HG03354 (cell line): ENCODE measurements at regions not wholly inside any gene's neighbourhood (a gene's known extent, or its start where the extent isn't known, plus 50 kb on each side); places are given as distances from the start of the nearest gene placed in this dataset.
"Not testable (repeated sequence)": the region's sequence is repeated elsewhere in the genome, so short reads cannot be mapped to it uniquely, and the experiment has no call there.

Experiments
- ATAC-seq: cut with Tn5 transposase; IDR thresholded peaks from one replicate; pipeline ENCODE4 v1.9.1; 2021; ENCODE audit warnings: mild to moderate bottlenecking; ENCODE audit not compliant: unreplicated experiment, poor library complexity, severe bottlenecking

DNA sequence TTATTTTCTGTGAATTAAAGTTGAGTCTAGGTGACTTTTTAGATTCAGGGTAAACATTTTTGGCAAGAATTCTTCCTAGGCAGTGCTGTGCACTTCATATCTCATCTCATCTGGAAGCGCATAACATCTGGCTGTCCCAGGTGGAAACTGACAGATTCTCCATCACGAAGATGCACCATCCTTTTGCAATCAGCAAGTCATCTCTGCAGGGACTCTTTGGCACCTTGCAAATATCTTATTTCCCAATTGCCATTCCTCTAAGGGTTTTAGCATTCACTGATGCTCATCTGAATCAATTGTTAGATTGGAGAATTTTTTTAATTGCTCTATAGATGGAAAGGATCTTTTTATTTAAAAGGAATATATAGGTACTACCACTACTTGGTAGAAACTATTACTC, 282.7 kb upstream of the ATP10A start:
- ATAC-seq = no peak

DNA sequence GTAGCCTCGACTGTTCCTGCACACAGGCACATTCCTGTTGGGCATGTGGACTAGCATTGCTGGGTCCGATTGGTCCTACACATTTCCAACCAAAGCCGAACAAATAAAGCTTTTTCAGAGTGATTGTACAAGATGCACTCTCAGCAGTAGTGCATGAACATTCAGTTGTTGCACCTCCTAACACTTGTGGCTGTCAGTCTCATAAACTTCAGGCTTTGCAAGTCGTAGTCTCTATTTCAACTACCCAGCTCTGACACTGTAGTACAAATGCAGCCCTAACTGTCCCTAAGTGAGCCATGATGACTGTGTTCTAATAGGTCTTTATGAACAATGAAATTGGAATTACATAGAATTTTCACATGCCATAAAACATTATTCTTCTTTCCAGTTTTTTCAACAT, 281.7 kb upstream of the ATP10A start:
- ATAC-seq = no peak

DNA sequence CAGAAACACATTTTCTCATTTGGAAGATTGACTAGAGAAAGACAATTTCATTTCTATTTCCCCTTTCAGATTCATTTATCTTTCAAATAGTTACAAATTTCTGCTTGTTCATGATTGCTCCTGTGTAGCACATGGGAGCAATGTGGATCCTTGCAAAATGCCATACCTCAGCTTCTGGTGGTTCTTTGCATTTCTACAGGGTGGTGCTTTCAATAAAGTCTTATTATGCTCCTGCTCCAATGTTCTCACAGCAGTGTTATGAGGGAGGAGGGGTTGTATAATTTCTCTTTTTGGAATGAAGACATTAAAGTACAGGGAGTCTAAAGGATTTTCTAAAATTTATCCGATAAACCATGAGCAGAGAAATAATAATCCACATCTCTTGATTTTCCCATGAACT, 280.1 kb upstream of the ATP10A start:
- no peak for ATAC-seq

DNA sequence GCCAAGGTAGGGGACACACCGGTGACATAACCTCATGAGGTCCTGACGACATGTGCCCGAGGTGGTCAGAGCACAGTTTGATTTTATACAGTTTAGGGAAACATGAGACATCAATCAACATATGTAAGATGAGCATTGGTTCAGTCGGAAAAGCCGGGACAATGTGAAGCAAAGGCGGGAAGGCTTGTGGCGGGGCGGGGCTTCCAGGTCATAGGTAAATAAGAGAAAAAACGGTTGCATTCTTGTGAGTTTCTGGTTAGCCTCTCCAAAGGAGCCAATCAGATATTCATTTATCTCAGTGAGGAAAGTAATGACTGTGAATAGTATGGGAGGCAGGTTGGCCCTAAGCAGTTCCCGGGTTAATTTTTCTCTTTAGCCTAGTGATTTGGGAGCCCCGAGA, 271.7 kb upstream of the ATP10A start:
- no peak for ATAC-seq

DNA sequence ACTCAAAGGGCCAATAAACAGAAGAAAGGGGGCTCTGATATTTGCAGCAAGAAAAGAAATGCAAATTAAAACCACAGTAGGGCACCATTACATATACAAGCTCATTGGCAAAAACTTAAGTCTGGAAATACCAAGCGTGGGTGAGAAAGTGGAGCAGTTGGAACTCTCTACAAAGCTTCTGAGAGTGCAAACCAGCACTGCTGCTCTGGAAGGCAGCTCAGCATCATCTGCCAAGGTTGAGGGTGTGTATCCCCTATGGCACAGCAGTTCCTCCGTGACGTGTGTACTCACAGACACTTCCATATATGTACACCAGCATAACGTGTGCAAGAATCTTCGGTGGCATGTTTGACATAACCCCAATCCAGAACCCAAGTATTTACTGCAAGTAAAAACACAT, 271.0 kb upstream of the ATP10A start:
- ATAC-seq = no peak

DNA sequence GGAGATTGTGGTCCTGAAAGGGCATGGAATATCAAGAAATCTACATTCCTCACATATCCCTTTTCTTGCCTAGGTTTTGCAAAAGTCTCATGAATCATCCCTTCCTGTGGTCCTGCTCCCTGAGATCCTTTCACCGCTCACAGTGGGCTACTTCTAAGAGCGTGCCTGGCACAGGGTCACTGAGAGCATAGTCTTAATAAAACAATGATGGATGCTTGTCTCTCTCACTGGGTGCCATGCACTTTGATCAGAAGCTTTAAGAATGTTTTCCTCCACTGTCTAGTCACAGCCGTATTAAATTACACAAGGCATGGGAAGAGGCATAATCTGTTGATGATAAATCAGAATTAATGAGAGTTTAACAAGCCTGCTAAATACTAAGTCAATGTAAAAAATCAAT, 269.7 kb upstream of the ATP10A start:
- no peak for ATAC-seq

DNA sequence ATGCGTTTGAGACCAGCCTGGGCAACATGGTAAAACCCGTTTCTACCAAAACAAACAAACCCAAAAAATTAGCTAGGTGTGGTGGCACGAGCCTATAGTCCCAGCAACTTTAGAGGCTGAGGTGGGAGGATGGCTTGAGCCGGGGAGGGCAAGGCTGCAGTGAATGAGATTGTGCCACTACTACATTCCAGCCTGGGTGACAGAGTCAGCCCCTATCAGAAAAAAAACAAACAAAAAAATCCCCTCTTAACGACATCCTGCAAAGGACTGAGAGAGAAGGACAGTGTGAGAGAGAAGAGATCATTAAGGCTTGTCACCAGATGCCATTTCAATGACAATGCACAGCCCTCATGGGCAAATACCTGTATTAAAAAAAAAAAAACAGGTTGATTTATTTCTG, 266.7 kb upstream of the ATP10A start:
- ATAC-seq = no peak

DNA sequence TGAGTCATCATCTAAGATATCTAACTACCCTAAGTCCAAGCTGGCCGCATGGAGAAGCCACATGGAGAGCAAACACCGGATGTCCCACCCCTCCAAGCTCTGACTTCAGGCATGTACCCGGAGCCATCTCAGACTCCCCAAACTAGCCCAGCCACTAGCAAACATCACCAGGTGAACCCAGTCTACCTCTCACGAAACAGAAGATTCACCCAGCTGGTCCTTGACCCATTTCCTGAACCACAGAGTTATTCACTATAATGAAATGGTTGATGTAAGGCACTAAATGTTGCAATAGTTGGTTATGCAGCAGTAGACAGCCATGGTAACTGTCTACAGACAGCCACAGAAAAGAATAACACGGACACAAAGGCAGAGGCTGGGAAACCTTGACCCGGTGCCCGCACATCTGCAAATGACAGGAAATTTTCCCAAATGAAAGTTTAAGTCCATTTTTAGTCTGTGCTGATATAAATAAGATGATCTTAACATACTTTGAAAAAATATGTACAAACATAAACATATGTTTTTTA, 265.5 kb upstream of the ATP10A start:
- no peak for ATAC-seq

DNA sequence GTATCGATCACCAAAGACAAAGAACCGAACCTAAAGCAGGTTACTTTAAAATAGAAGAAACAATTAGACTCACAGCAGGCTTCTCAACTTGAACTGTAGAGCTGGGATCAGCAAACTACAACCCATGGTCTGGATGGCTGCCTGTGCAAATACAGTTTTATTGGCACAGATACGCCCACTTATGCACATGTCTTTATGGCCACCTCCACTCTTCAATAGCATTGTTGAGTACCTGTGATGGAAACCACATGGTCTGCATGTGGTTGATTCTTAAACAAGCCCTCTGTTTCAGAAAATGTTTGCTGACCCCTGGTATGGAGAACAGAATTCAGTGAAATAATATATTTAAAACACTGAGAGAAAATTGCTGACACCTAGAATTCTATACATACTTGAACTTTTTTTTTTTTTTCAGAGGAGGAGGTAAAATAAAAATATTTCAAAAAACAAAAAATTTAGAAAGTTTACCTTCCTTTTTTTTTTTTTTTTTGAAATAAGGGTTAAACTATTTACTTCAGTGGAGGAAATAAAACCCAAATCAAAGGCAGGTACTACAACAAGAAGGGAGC, 263.8 kb upstream of the ATP10A start:
- ATAC-seq = no peak

DNA sequence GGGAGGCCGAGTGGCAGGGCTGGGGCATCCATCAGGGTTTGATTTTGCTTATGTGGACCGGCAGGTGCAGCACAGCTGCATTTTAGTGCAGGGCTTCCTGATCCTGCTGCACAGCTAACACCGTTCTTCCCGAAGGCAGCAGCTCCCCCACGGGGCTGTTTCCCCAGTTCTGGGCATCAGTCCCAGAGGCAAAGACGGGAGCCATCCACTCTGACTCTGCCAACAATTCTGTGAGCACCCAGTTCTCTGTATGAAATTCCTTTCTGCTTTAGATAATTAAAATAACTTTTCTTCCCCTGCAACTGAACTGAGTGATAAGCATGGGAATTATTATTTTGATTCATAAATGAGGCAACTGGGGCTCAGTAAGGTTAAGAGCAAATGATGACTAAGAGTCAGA, 262.9 kb upstream of the ATP10A start:
- ATAC-seq = no peak

DNA sequence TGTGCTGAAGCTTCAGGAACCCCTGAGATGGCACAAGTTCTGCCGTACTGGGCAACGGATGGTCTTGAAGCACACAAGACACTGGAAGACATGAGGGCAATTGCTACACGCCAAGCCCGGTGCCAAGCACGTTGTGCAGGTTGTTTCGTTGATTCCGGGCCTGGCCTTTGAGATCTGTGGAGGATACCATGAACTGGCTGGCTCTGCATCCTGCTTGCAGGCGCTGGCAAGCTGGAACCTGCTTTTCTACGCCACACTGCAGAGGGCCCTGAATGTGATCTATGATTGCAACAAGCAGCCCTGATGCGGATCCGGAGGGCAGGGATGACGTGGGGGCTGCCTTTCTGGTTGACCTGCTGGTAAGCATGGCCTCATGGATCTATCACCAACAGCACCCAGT, 262.5 kb upstream of the ATP10A start:
- ATAC-seq = no peak

DNA sequence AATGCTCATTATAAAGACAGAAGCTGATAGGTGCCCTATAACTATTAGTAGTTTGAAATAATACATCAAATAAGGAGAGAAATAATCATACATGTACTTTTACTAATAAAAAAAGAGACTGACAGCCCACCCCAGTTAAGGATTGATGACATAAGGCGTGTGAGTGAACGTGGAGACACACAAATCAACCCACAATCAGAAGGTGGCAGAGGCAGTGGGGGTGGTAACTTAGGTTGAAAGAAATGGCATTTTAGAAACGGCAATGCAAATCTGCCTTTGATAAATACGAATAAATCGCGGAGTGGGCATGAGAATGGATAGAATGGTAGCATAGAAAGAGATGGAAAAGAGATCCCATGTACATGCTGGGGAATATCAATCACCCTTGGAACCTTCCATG, 256.2 kb upstream of the ATP10A start:
- no peak for ATAC-seq

DNA sequence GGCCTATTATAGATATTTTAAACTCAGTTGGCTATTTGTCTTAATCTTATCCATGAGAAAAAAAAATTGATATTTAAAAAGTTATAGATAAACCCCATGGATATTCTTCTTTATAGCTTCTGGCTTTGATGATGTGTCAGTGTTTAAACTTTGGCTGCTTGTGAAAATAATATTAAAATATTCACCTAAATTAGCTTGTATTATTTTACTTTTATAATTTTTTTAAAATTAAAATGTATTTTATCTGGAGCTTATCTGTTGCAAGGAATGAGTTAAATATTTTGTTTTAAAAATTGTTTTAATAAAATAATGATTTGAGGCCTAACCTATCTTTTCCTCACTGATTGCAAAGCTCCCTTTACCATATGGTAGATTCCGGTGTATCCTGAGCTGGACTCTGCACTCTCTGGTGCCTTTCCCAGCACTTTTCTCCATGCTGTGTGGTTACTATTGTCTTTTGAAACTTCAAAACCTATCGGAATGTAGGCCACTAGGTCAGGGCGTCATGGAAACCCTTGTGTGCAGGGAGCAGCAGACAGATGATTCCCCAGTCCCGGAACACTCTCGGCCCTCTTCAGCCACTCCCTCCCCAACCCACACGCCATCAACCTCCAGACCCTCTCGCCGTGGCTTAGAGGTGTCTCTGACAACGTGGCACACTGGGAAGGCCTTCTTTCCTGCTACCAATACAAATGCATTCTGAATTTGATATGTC, 252.3 kb upstream of the ATP10A start:
- ATAC-seq = no peak

DNA sequence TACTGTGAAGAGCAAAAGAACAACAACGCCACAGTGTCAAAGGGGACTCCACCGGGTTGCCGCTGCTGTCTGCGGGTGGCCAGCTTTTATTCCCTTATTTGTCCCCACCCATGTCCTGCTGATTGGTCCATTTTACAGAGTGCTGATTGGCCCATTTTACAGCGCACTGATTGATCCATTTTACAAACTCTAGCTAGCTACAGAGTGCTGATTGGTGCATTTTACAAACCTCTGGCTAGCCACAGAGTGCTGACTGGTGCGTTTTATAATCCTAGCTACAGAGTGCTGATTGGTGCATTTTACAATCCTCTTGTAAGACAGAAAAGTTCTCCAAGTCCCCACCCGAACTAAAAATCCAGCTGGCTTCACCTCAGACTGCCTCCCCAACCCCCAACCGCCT, 251.0 kb upstream of the ATP10A start:
- ATAC-seq = not testable (repeated sequence)

DNA sequence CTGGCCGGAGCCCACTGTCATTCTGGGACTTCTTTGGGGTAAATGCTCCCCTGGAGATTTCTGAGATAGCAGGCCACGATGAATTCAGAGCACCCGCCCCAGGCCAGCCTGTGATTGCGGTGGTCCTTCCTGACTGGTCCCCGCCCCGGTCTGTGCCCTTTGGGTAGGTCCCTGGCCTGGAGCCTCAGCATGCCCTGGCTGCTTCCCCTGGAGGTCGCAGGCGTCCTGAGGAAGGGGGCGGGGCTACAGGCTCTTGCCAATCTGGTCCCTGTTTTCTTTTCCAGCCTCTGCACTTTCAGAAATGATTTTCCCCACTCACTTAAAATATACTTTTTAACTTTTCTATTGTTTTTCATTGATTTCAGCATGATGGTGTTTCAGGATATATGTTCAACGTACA, 250.2 kb upstream of the ATP10A start:
- ATAC-seq = no peak

DNA sequence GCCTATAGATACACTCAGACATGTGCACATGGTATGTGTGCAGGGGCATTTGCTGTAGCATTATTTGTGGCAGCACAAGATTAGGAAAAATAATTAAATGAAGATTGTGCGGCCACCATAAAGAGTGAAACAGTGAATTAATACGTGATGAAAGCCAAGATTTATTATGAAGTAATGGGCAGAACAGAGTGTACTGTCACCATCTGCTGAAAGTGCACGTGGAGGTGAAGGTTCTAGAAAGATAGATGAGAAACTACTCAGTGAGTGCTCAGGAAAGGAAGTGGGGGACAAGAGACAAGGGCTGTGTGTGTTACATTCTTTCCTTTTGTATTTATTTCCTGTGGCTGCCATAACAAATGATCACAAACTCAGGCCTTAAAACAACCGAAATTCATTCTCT, 246.1 kb upstream of the ATP10A start:
- ATAC-seq = no peak

DNA sequence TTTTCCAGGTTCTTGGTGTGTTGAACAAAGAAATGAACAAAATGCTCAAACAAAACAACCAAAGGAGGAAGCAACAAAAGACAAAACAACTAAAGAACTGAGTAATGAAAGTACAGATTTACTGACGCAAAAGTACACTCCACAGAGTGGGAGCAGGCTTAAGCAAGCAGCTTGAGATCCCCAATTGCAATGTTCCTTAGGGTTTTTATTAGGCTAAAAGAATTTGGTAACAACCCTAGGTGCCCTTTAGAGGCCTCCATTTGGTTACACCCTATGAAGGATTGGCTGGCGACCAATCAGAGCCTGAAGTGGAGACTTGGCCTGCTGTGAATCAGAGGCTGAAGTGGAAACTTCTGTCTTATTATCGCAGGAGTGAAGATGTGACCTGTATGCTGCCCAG, 243.4 kb upstream of the ATP10A start:
- ATAC-seq = no peak

DNA sequence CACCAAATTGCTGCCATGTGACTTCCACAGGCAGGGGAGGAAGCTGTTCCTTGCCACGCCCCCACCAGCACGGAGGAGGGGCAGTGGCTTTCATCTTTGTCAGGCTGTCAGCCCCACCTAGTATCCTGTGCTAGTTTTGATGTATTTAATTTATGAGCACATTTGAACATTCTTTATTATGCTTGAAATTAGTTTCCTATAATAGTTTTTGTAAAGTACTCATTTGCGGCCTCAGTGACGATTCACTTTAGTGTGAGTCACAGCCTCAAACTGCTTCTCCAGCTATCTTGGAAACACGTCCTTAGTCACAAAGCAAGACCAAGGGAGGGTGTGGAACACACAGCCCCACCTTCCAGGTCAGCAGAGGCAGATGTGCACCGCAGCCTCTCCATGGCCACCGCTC, 239.9 kb upstream of the ATP10A start:
- ATAC-seq = no peak

DNA sequence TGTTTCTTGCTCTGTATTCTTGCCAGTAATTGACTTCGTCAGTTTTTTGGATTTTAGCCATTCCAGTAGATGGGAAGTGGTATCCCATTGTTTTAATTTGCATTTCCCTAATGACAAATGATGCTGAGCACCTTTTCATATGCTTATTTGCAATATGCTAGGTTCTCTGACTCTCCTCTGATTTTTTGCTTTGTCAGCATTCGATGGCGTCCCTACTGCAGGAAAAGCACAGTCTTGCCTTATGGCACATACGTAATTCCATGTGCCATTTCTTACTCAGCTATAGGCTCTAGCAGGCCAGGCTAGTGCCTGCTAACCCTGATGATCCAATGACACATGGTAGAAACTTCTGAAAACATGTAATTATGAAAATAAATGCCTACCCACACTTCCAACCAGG, 239.2 kb upstream of the ATP10A start:
- ATAC-seq = no peak

DNA sequence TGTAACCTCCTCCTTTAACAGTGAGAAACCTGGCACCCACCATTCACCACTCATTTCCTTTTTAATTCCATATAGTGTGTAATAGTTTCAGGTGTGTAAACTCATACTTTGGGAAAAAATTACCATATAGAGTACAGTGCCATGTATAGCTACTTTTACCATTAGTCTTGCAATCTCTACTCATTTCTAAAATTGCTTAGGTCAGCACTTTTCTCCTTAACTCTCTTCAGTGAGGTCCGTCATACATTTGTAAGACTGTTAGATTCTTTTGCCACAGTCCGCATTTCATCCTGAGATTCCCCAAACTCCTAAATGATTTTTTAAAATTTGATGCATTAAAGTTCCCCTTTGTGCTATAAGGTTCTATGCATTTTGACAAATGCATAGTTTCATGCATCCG, 238.3 kb upstream of the ATP10A start:
- no peak for ATAC-seq

DNA sequence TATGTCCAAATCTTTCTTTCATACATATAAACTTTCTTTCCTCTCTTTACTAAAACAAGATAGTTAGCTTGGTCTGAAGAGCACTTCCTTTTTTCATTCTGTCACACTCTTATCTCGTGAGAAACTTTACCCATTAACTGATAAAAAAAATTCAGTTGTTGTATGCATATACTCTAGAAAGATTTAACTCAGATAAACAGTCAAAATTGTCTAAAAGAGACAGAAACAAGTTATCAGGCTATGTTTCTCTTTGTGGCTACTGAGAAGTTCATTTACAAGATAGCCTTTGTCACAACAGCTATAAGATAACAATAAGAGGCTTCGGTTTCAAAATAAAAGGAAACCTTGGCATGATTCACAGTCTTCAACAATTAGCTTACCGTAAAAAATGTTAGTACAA, 235.7 kb upstream of the ATP10A start:
- ATAC-seq = no peak

DNA sequence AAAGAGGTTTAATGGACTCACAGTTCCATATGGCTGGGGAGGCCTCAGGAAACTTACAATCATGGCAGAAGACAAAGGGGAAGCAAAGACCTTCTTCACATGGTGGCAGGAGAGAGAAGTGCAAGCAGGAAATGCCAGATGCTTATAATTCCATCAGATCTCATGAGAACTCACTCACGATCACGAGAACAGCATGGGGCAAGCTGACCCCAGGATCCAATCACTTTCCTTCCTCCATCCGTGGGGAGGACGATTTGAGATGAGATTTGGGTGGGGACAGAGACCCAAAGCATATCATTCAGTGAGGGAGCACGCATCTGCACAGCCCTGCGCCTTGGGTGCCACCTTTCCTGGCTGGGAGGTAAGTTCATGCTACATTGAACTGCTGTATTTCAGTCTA, 234.1 kb upstream of the ATP10A start:
- ATAC-seq = no peak
